SK-N-MC (cell line): ENCODE measurements at regions not wholly inside any gene's neighbourhood (a gene's known extent, or its start where the extent isn't known, plus 50 kb on each side); places are given as distances from the start of the nearest gene placed in this dataset.

Source experiments
- EZH2 ChIP-seq: fragments of 200-600 bp; sonication (generic); IDR thresholded peaks from one replicate; pipeline ENCODE4 v1.6.1; 2017; ENCODE audit warnings: antibody characterized with exemption
- POLR2AphosphoS5 ChIP-seq: IDR thresholded peaks from 2 replicates; pipeline ENCODE4 v1.6.1; 2012; ENCODE audit warnings: mild to moderate bottlenecking, low read depth, low read length, borderline replicate concordance

- no peak for TF ChIP-seq EZH2
- no peak for TF ChIP-seq POLR2AphosphoS5
Measured at GRCh38 chr10:113285305-113285704, 267.5 kb upstream of the HABP2 start.
